LHCN-M2 (cell line): ENCODE measurements at regions not wholly inside any gene's neighbourhood (a gene's known extent, or its start where the extent isn't known, plus 50 kb on each side); places are given as distances from the start of the nearest gene placed in this dataset.
"Not testable (repeated sequence)": the region's sequence is repeated elsewhere in the genome, so short reads cannot be mapped to it uniquely, and the experiment has no call there.

Experiments used
- DNase-seq: peaks from one replicate; pipeline ENCODE4 v3.0.0-alpha.2; 2012; ENCODE audit warnings: low read depth

- DNase-seq: no peak
Measured at GRCh38 chr17:20941872-20942271, 100.9 kb downstream of the USP22 start.

- DNase-seq: no peak
Measured at GRCh38 chr17:20944014-20944865, 98.6 kb downstream of the USP22 start.

GRCh38 chr17:20947708-20948107, 95.1 kb downstream of the USP22 start:
- DNase-seq: not testable (repeated sequence)

- no peak for DNase-seq
Measured at GRCh38 chr17:20948984-20949777, 93.6 kb downstream of the USP22 start.
